HG03139 (cell line): ENCODE measurements at regions not wholly inside any gene's neighbourhood (a gene's known extent, or its start where the extent isn't known, plus 50 kb on each side); places are given as distances from the start of the nearest gene placed in this dataset.
"Not testable (repeated sequence)": the region's sequence is repeated elsewhere in the genome, so short reads cannot be mapped to it uniquely, and the experiment has no call there.

ENCODE experiments used
- ATAC-seq: cut with Tn5 transposase; IDR thresholded peaks from one replicate; pipeline ENCODE4 v1.9.1; 2021; ENCODE audit not compliant: unreplicated experiment

DNA sequence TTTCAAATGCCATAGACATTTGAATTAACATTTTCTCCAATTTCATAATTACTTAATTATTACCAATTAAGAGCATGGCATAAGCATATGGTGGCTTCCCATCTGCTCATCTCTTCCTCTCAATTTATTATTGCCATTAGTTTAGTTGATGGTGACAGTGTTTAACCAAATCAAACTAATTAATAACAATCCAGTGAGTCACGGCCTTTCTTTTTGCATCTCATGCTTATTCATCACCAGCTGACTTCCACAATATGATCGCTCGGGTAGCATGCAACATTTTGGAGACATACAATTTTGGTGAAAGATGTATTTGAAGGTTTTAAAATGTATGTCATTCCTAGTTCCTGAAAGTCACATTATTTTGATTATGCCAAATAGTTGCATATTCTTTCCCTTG is 172.8 kb upstream of the TACR3 start:
- no peak for ATAC-seq

DNA sequence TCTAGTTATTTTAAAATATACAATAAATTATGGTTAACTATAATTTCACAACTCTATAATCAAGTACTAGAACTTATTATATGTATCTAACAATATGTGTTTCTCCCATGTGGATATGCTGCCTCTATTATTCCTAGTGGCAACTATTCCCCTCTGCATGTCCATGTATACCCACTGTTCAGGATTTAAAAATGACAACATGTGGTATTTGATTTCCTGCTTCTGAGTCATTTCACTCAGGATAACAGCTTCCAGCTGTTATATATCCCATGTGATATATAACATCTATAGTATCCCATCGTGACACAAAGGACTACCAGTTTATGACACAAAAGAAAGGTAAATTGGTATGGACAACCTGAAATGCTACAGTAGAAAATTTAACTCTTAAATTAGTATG is 167.4 kb upstream of the TACR3 start:
- no peak for ATAC-seq

GRCh38 chr4:103885152-103885551 is 165.4 kb upstream of the TACR3 start:
- ATAC-seq = no peak

GRCh38 chr4:103867311-103867710 is 147.5 kb upstream of the TACR3 start:
- ATAC-seq = no peak

GRCh38 chr4:103853627-103854026 is 133.8 kb upstream of the TACR3 start:
- no peak for ATAC-seq

DNA sequence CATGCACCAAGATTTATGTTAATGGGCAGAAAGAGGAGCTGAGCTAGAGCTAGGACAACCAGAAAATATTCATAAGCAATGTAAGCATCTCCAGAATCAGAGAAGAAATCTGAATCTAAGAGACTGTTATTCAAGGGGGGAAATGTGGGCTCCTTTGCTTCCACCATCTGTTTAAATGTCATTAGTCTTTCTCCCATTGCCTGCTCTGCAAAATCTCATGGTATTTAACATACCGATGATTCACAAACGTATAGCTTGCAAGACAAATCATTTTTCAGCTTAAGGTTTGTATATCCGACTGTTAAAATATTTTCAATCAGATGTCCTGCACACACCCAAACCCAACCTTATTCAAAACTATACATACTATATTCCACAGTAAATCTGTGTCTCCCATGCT is 133.4 kb upstream of the TACR3 start:
- no peak for ATAC-seq

- ATAC-seq = no peak
Observed at GRCh38 chr4:103845075-103845474, 125.3 kb upstream of the TACR3 start.

DNA sequence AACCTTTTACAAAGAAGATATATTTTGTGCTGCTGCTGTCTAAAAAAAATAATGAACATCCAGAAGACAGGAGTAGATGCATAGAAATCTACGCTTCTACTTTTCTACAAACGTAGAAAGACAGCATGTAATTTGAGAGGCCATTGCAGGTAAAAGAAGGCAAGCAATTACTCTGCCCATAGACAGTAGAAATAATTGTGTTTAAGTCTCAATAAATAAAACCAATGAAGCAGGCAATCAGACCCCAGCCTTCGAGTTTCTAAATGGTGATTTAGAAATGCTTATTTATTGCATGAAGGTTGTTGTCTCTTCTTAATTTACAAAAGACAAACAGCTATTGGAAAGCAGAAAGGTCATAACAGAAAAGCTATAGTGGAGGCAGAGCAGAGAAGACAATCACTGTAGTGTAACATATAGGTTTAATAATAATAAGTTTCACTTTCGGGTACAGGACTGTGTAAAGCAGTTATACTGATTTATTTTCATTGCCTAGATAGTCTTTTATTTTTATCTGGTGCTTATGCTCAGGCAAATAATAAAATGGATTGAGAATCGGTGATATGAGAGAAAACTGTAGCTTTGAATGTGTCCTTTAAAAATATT is 123.0 kb upstream of the TACR3 start:
- no peak for ATAC-seq

DNA sequence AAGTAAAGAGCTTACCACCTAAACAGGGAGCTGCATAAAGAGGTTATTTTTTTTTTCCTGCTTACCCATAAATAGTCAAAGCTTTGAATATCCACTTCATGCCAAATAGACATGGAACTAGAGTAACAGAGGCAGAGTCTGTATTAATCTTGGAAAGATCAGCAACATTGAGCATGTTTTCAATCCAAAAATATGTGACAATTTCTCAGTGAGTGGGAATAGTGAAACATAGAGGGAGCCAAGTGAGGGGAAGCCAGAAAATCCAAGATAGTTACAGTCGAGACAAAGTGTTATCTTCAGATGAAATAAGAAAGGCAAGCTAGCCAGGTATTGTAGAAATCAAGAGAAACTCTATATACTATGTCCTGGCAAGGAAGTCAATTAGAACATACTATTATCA is 122.3 kb upstream of the TACR3 start:
- no peak for ATAC-seq

GRCh38 chr4:103810308-103810707 is 90.5 kb upstream of the TACR3 start:
- not testable (repeated sequence) for ATAC-seq

GRCh38 chr4:103802766-103803165 is 83.0 kb upstream of the TACR3 start:
- no peak for ATAC-seq

DNA sequence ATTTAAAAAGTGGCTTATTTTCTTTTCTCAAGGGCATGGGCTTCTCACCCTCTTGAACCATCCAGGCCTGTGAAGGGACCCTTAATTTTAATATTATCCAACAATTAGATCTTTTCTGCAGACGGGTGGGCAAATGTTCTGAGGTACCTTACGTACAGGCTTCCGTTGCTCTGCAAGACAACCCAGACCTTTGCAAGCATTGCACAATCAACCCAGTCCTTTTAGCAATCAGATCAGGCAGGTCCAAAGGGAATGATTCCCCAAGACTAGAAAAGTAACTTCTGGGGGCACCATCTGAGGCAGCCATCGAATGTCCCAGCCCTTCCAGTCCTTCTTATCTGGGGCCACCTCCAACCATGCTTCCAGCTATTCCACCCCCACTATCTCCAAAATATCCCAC is 67.3 kb upstream of the TACR3 start:
- ATAC-seq = no peak

GRCh38 chr4:103786593-103786992 is 66.8 kb upstream of the TACR3 start:
- ATAC-seq = no peak

GRCh38 chr4:103786014-103786413 is 66.2 kb upstream of the TACR3 start:
- ATAC-seq = peak; percentile 73

DNA sequence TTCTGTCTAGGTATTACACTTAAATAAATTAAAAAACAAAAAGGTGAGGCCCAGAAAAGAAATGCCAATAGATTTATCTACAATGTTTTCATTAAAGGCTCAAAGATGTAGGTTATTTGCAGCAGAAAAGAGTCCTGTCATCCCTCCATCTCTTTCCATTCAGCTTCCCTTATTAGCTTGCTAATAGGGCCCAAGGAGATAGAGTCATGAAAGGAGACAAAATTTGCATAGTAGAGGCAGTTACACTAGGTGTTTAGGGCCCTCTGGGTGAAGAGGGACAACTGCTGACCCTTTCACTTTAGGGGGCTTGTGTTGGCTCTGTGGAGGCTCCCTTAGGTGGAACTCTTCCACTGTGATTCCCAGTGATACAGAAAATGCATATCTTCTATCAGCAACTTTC is 58.4 kb upstream of the TACR3 start:
- no peak for ATAC-seq

DNA sequence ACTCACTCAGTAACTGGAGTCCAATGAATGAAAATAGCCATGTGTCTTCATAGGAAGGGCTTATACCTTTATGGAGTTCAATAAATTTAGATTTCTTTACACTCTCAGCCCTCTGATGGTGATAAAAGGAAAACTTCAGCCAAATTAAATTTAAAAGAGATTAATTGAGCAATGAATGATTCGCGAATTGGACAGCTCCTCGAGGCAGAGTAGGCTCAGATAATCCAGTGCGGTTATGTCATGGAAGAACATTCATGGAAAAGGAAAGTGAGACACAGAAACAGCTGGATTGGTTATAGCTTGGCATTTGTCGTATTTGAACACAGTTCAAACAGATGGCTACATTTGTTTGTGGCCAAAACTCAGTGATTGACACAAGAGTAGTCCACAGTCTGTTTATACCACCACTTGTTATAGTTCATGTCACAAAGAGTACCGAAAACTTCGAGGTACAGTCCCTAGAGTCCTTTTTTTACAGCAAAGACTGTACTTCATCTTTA is 54.6 kb upstream of the TACR3 start:
- ATAC-seq = no peak

- no peak for ATAC-seq
Observed at GRCh38 chr4:103773691-103774231, 54.0 kb upstream of the TACR3 start.
